HCT116 (cell line): ENCODE measurements at regions not wholly inside any gene's neighbourhood (a gene's known extent, or its start where the extent isn't known, plus 50 kb on each side); places are given as distances from the start of the nearest gene placed in this dataset.

Source experiments
- ATAC-seq: fragments of 200-7000 bp; cut with Tn5 transposase; 2 replicates; pipeline ENCODE4 v1.9.1; 2020; ENCODE audit warnings: mild to moderate bottlenecking, moderate library complexity
- BruUV-seq: library from RNA; stranded (reverse); fragments of 400-500 nt; replicated peaks from 2 replicates; lab custom pipeline; 2021; lab: Mats Ljungman, UMichigan
- CTCF ChIA-PET: fragments of 300-600 bp; sonication (Branson Sonifier 250); formaldehyde crosslinking; loops from one replicate; lab custom pipeline; 2021; ENCODE audit warnings: antibody characterized with exemption; lab: Charles Lee
- POLR2A ChIA-PET: fragments of 300-600, 350-600 bp; sonication (Branson Sonifier 250); formaldehyde crosslinking; loops from one replicate; lab custom pipeline; 2021; ENCODE audit warnings: antibody characterized with exemption; lab: Charles Lee
- RAD21 ChIA-PET, 2 experiments: fragments of 300-600 bp; sonication (Branson Sonifier 250); formaldehyde crosslinking; loops; one replicate each; lab custom pipeline; 2023; ENCODE audit warnings: low total read pairs in 2 of 2; ENCODE audit not compliant: uncharacterized antibody in 2 of 2, unreplicated experiment in 2 of 2, low non-redundant PET in 1 of 2; lab: Charles Lee
- DNase-seq: peaks from one replicate; pipeline ENCODE4 v3.0.0-alpha.2; 2010; ENCODE audit warnings: low read depth, low spot score
- H2AFZ ChIP-seq: fragments of 200-600 bp; shearing (Covaris generic), sonication (generic); 2 replicates; pipeline ENCODE4 v1.6.1; 2017; ENCODE audit warnings: low read depth, mixed run types, mixed read lengths, antibody characterized with exemption, low read length; ENCODE audit not compliant: poor library complexity, severe bottlenecking
- H3K27ac ChIP-seq: 2 replicates; pipeline ENCODE4 v1.5.1; 2012; ENCODE audit warnings: low read depth, low read length
- H3K27me3 ChIP-seq: fragments of 200-600 bp; sonication (generic); 2 replicates; pipeline ENCODE4 v1.6.1; 2016; ENCODE audit warnings: mixed run types, low read length, mixed read lengths; ENCODE audit not compliant: insufficient read depth
- H3K36me3 ChIP-seq, 2 experiments: fragments of 200-500 bp in 1 of 2; fragments of 200-600 bp in 1 of 2; sonication (Bioruptor generic) in 1 of 2; sonication (generic) in 1 of 2; 2 replicates each; pipeline versions ENCODE4 v1.5.1 to v1.6.1; 2014 to 2016; ENCODE audit warnings: low read length in 2 of 2, inconsistent platforms in 1 of 2, mixed read lengths in 1 of 2, mixed run types in 1 of 2; ENCODE audit not compliant: insufficient read depth in 2 of 2, control insufficient read depth in 1 of 2
- H3K4me1 ChIP-seq, 2 experiments: fragments of 200-600 bp in 1 of 2; sonication (generic) in 1 of 2; 2 replicates each; pipeline versions ENCODE4 v1.5.1 to v1.6.1; 2012 to 2017; ENCODE audit warnings: low read length in 2 of 2, inconsistent platforms in 1 of 2, mild to moderate bottlenecking in 1 of 2, mixed read lengths in 1 of 2, mixed run types in 1 of 2, moderate library complexity in 1 of 2; ENCODE audit not compliant: insufficient read depth in 2 of 2, control insufficient read depth in 1 of 2
- H3K4me2 ChIP-seq: fragments of 200-600 bp; sonication (generic); 2 replicates; pipeline ENCODE4 v1.6.1; 2017; ENCODE audit warnings: mixed run types, low read length, mixed read lengths
- H3K4me3 ChIP-seq, 2 experiments: fragments of 200-600 bp in 1 of 2; sonication (generic) in 1 of 2; replicated peaks in 1 of 2; 2 replicates each; pipeline ENCODE4 v1.5.1; 2011 to 2016; ENCODE audit warnings: low read length in 2 of 2, control low read depth in 1 of 2, low read depth in 1 of 2, mild to moderate bottlenecking in 1 of 2, mixed read lengths in 1 of 2, mixed run types in 1 of 2
- H3K79me2 ChIP-seq: fragments of 200-600 bp; sonication (generic); 2 replicates; pipeline ENCODE4 v1.6.1; 2017; ENCODE audit warnings: mild to moderate bottlenecking, mixed run types, low read length, moderate library complexity, mixed read lengths; ENCODE audit not compliant: insufficient read depth
- H3K9ac ChIP-seq: fragments of 200-600 bp; sonication (generic); 2 replicates; pipeline ENCODE4 v1.6.1; 2016; ENCODE audit warnings: low read length, mixed read lengths
- H3K9me2 ChIP-seq: fragments of 200-600 bp; sonication (generic), shearing (Covaris generic); 2 replicates; pipeline ENCODE4 v1.6.1; 2017; ENCODE audit warnings: mixed run types, mild to moderate bottlenecking, moderate library complexity; ENCODE audit not compliant: insufficient read depth
- H3K9me3 ChIP-seq, 2 experiments: fragments of 200-500 bp in 1 of 2; fragments of 200-600 bp in 1 of 2; sonication (Bioruptor generic) in 1 of 2; sonication (generic) in 1 of 2; 2 replicates each; pipeline ENCODE4 v1.6.1; 2014 to 2017; ENCODE audit warnings: low read length in 2 of 2, mixed read lengths in 2 of 2, inconsistent platforms in 1 of 2, low read depth in 1 of 2, mild to moderate bottlenecking in 1 of 2, mixed run types in 1 of 2, moderate library complexity in 1 of 2; ENCODE audit not compliant: control insufficient read depth in 1 of 2, insufficient read depth in 1 of 2
- H4K20me1 ChIP-seq: fragments of 200-600 bp; sonication (generic), shearing (Covaris generic); 2 replicates; pipeline ENCODE4 v1.6.1; 2017; ENCODE audit warnings: mixed run types, mild to moderate bottlenecking, moderate library complexity; ENCODE audit not compliant: insufficient read depth
- ATF3 ChIP-seq: IDR thresholded peaks from 2 replicates; pipeline ENCODE4 v1.6.1; 2012
- CBX3 ChIP-seq: IDR thresholded peaks from 2 replicates; pipeline ENCODE4 v1.6.1; 2012; ENCODE audit warnings: low read depth
- CEBPB ChIP-seq: IDR thresholded peaks from 2 replicates; pipeline ENCODE4 v1.6.1; 2012; ENCODE audit warnings: low read depth
- CTCF ChIP-seq, 3 experiments: fragments of 200-600 bp in 1 of 3; sonication (generic) in 1 of 3; IDR thresholded peaks in 2 of 3; conservative IDR thresholded peaks in 1 of 3; 2 replicates each; pipeline ENCODE4 v1.5.1; 2012 to 2017; ENCODE audit warnings: low read depth in 2 of 3, low read length in 2 of 3, antibody characterized with exemption in 1 of 3, borderline replicate concordance in 1 of 3, control low read depth in 1 of 3, mild to moderate bottlenecking in 1 of 3, mixed read lengths in 1 of 3, mixed run types in 1 of 3, moderate library complexity in 1 of 3; ENCODE audit not compliant: insufficient read depth in 1 of 3
- EGR1 ChIP-seq: IDR thresholded peaks from 2 replicates; pipeline ENCODE4 v1.6.1; 2012; ENCODE audit warnings: low read depth
- ELF1 ChIP-seq: IDR thresholded peaks from 2 replicates; pipeline ENCODE4 v1.6.1; 2012; ENCODE audit warnings: low read depth, borderline replicate concordance
- EZH2 ChIP-seq: fragments of 200-600 bp; sonication (generic); IDR thresholded peaks from 2 replicates; pipeline ENCODE4 v1.6.1; 2017; ENCODE audit warnings: antibody characterized with exemption, mixed run types
- EZH2phosphoT487 ChIP-seq: fragments of 200-600 bp; IDR thresholded peaks from 2 replicates; pipeline ENCODE4 v1.6.1; 2018; ENCODE audit warnings: antibody characterized with exemption, borderline replicate concordance
- FOSL1 ChIP-seq: IDR thresholded peaks from 2 replicates; pipeline ENCODE4 v1.6.1; 2012; ENCODE audit warnings: low read depth
- JUND ChIP-seq: IDR thresholded peaks from 2 replicates; pipeline ENCODE4 v1.6.1; 2012
- POLR2A ChIP-seq: IDR thresholded peaks from 2 replicates; pipeline ENCODE4 v1.7.0; 2011; ENCODE audit warnings: borderline replicate concordance; ENCODE audit not compliant: insufficient read depth, insufficient read length; ENCODE audit errors: extremely low read depth
- SIN3A ChIP-seq: IDR thresholded peaks from 2 replicates; pipeline ENCODE4 v1.6.1; 2012; ENCODE audit warnings: low read depth
- SP1 ChIP-seq: IDR thresholded peaks from 2 replicates; pipeline ENCODE4 v1.6.1; 2012; ENCODE audit warnings: low read depth
- SRF ChIP-seq: IDR thresholded peaks from 2 replicates; pipeline ENCODE4 v1.6.1; 2012; ENCODE audit warnings: low read depth
- TCF7L2 ChIP-seq: IDR thresholded peaks from 2 replicates; pipeline ENCODE4 v1.7.0; 2011; ENCODE audit warnings: borderline replicate concordance, inconsistent platforms; ENCODE audit not compliant: insufficient read depth, insufficient read length; ENCODE audit errors: extremely low read depth
- ZBTB33 ChIP-seq: IDR thresholded peaks from 2 replicates; pipeline ENCODE4 v1.6.1; 2011; ENCODE audit warnings: mild to moderate bottlenecking, low read length, moderate library complexity; ENCODE audit not compliant: insufficient replicate concordance; ENCODE audit errors: extremely low read depth
- ZNF274 ChIP-seq: fragments of 200-500 bp; sonication (Bioruptor generic); IDR thresholded peaks from 2 replicates; pipeline ENCODE4 v1.6.1; 2014; ENCODE audit warnings: mild to moderate bottlenecking, low read depth, low read length, inconsistent platforms
- intact Hi-C: fragments of 100-400 bp; cut with micrococcal nuclease; formaldehyde crosslinking; loops from 2 replicates; pipeline ENCODE4 v1.10.0; 2022
- TF ChIP-seq, protein P1 (sequence below): IDR thresholded peaks from 2 replicates; pipeline ENCODE4 v1.6.1; 2012

- ChIA-PET POLR2A (no interaction called here), CTCF (no interaction called here), RAD21 (no interaction called here)
- H3K36me3 ChIP-seq, result no peaks in the 10 kb centered on the region
- DNase-seq (no peak), ATAC-seq (no peak)
- H3K4me1 ChIP-seq, result no peaks in the 10 kb centered on the region
- H2AFZ ChIP-seq, result no peak overlapping the region
- intact Hi-C loops, result no loop called here
- H3K9me2 ChIP-seq, result no peaks in the 10 kb centered on the region
- no peak overlapping the region for H3K27ac ChIP-seq
- H3K4me3 ChIP-seq, result no peak overlapping the region
- no peaks in the 10 kb centered on the region for H4K20me1 ChIP-seq
- H3K4me2 ChIP-seq, result no peak overlapping the region
- no peaks in the 10 kb centered on the region for H3K79me2 ChIP-seq
- BruUV-seq, result no TSS peak
- TF ChIP-seq, protein P1, sequence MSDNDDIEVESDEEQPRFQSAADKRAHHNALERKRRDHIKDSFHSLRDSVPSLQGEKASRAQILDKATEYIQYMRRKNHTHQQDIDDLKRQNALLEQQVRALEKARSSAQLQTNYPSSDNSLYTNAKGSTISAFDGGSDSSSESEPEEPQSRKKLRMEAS, result no peak
- TF ChIP-seq EZH2phosphoT487, result no peak
- TF ChIP-seq SIN3A, result no peak
- no peak for TF ChIP-seq SRF
- no peak for TF ChIP-seq CEBPB
- no peak for TF ChIP-seq CTCF (IDR thresholded peaks at IDR 0.05 in 2 of 3, conservative IDR thresholded peaks at IDR 0.05 in 1 of 3; ENCODE audit: borderline replicate concordance in 1 of 3, insufficient read depth in 1 of 3, low read depth in 2 of 3, low read length in 2 of 3)
- no peak for TF ChIP-seq ATF3
- no peak for TF ChIP-seq SP1
- TF ChIP-seq ZNF274, result no peak
- no peak for TF ChIP-seq ZBTB33
- no peak for TF ChIP-seq ELF1
- TF ChIP-seq TCF7L2, result no peak
- no peak for TF ChIP-seq FOSL1
- no peak for TF ChIP-seq EGR1
- TF ChIP-seq POLR2A, result no peak
- TF ChIP-seq EZH2, result no peak
- no peak for TF ChIP-seq JUND
- no peak for TF ChIP-seq CBX3
- H3K9ac ChIP-seq, result no peak overlapping the region
- no peaks in the 10 kb centered on the region; a peak in 1 of 4 replicates for H3K9me3 ChIP-seq
- H3K27me3 ChIP-seq, result no peaks in the 10 kb centered on the region
Observed at GRCh38 chr11:127109796-127110480, 109.4 kb upstream of the KIRREL3 start.
